Activated CD4-positive, alpha-beta T cell treated with anti-CD3 and anti-CD28 coated beads for 24 hours (primary cell): ENCODE measurements at regions not wholly inside any gene's neighbourhood (a gene's known extent, or its start where the extent isn't known, plus 50 kb on each side); places are given as distances from the start of the nearest gene placed in this dataset.
"Not testable (repeated sequence)": the region's sequence is repeated elsewhere in the genome, so short reads cannot be mapped to it uniquely, and the experiment has no call there.

ENCODE experiments used
- DNase-seq, 2 donors: peaks; one replicate each; pipeline ENCODE4 v3.0.0-alpha.2; 2020; ENCODE audit warnings: low read depth in 2 of 2

GRCh38 chr3:127520993-127521392 is 69.5 kb downstream of the TPRA1 start:
- no peak for DNase-seq

GRCh38 chr3:127518456-127519081 is 72.0 kb downstream of the TPRA1 start:
- DNase-seq = no peak

DNA sequence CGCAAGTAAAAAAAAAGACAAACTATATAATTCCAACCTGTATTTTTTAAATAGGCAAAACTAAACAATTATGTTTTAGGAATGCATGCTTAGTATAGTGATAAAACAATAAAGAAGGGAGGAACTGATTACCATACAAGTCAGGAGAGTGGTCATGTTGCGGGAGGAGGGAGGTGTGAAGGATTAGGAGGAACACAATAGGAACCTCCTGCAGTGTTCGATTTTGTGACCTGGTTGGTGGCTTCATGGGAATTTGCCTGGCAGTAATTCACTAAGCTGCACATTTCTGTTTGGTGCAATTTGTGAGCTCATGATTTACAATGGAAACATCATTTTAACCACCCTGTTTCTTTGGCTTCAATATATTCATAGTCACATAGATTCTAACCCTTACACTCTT is 78.3 kb downstream of the TPRA1 start:
- DNase-seq = no peak

GRCh38 chr3:127501177-127501576 is 89.4 kb downstream of the TPRA1 start:
- no peak for DNase-seq

GRCh38 chr3:127497676-127498075 is 92.9 kb downstream of the TPRA1 start:
- DNase-seq = no peak

- no peak for DNase-seq
Measured at GRCh38 chr3:127497166-127497565, 93.4 kb downstream of the TPRA1 start.

DNA sequence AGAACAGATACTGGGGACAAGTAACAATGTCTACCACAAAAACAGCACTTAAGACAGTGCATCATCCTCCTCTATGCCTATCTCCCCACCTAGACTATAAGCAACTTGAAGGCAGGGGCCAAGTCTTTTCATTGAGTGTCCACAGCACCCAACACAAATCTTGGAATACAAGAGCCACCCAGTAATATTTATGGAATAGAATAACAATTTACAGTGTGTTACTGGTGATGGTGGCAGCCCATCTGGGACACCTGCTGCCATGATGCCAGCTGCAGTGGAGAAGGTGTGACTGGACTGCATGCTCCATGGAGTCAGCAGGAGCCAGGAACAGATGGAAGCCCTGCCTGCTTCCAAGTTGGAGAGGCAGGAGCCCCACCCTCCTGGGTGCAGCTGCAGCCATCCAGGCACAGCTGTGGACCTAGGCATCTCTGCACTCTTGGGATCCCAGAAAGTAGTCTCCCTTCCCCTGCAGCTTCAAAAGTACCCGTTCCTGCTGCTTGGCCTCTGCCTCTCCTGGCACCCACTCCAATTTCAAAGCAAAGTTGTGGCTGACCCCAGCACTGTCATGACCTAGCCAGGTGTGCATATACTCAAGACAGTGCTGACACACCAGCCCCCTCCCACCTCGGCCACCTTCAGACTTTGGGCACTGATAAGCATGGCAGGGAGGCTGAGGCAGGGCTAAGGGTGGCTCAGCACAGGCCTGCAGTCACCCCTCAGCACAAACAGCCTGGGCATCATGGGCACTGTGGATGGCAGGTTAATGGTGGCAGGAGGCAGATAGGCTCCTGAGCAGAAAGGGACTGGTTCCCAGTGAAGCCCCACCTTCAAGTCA is 94.5 kb downstream of the TPRA1 start:
- DNase-seq = no peak

- no peak for DNase-seq
Measured at GRCh38 chr3:127493924-127494646, 96.4 kb downstream of the TPRA1 start.

DNA sequence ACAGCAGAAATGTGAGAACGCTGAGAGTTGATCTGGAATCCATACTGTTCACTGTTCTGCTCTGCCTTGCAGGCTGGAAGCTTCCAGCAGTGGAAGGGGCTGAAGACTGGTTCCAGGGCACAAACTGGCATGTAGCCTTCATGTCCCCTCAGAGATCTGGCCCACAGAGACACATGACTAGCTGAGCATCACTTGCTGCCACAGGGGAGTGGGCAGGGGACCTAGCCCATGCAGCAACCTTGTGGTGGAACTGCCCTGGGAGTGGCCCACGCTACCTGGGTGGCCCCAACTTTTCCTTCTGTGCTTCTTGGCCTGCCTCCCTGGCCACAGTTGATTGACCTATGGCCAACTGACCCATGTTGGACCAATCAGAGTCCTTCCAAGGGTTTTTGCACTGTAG is 98.1 kb downstream of the TPRA1 start:
- no peak for DNase-seq

DNA sequence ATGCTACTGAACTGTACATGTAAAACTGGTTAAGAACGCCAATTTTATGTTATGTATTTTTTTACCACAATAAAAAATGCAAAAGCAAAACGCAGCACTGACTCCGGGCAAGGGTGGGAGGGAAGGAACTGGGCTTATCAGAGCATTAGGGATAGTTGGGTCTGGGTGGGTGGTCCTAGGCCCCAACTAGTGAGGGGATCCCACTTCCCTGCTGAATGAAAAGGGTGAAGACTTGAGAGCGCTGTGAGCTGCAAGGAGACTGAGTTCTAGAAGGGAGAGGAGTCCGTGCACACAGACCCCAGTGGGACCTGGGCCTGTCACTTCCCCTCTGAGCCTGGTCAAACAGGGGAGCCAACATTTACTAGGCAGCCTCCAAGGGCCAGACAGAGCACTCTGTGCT is 98.6 kb downstream of the TPRA1 start:
- no peak for DNase-seq

DNA sequence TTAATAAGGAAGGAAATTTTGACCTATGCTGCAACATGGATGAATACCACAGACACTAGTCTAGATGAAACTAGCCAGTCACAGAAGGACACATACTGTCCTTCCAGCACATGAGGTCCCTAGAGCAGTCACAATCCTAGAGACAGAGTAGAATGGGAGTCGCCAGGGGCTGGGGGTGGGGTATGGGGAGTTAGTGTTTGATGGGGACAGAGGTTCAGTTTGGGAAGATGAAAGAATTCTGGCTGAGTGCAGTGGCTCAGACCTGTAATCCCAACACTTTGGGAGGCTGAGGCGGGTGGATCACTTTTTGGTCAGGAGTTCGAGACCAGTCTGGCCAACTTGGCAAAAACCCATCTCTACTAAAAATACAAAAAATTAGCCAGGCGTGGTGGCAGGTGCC is 99.2 kb downstream of the TPRA1 start:
- no peak for DNase-seq

DNA sequence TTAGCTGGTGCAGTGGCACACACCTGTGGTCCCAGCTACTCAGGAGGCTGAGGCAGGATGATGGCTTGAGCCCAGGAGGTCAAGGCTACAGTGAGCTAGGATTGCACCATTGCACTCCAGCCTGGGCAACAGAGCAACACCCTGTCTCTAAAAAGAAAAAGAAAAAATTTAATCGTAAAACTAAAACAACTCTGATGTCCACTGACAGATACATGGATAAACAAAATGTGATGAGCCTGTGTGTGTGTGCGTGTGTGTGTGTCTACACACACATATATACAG is 99.6 kb downstream of the TPRA1 start:
- not testable (repeated sequence) for DNase-seq

DNA sequence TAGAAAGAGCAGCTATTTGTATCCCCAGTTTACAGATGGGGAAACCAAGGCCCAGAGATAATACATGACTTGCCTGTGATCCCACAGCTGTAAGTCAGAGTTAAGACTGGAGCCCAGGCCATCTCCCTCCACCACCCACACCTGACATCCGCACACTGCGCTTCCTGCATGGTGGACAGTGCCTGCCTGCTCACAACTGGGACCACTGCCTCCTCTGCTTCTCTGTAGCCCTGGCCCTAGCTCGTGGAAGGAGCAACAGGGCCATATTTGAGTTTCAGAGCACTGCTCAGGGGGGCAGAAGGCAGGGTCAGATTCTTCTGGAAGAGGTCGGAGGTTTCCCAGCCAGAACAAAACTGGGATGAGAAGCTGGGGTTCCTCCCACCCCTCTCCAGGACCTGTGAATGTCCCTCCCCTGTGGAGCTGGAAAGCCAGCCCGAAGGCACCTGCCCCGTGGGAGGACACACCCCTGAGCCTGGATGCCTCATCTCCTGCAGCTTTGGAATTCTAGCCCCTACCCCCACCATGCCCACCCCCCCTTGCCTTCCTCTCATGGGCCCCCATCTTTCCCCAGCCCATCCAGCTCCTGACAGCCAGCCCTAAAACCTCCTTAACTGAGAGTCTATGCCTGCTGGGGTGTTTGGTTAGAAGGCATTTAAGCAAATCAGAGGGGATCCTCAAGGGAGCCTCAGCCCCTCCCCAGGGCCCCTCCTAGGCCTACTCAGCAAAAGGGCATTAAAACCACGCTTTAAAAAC is 100.1 kb downstream of the TPRA1 start:
- DNase-seq = no peak

GRCh38 chr3:127489357-127489756 is 101.2 kb downstream of the TPRA1 start:
- DNase-seq = no peak

DNA sequence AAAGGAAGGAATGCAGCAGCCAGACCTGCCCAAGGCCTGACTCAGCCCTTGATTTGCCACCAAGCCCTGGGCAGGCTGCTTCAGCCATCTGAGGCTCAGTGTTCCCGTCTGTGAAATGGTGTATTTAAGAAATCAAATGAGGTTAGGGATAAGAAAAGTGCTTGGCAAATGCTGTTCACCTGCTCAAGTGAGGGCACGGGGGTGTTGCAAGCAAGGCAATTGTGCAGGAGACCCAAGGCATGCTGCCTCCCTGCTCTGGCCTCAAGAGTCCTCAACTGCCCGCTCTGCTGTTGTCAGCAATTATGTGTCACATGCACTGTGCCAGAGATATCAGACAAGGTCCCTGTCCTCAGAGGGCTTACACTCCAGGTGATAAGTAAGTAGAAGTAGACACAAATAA is 101.8 kb downstream of the TPRA1 start:
- no peak for DNase-seq

DNA sequence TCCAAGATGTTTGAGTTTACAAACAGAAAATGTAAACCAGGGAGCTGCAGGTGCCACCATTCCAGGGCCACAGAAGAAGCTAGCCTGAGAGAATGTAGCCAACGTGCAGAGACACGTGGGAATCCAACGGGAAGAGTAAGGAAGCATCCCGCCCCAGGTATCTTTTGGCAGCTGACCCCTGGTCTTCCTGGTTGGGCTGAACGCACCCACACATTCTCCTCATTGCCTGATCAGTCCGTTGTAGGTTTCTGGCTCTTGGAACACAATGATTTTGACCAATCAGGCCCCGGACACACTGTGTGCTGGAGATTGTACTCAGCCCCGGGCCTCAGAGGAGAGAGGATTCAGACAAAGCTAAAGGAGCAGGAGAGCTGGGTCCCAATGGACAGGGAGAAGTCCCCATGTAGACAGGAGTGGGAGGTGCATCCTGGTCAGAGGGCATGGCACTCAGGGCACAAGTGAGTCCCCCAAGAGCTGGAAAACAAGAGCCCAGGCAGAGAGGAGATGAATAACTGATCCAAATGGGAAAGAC is 102.3 kb downstream of the TPRA1 start:
- DNase-seq = no peak

GRCh38 chr3:127487196-127487595 is 103.3 kb downstream of the TPRA1 start:
- DNase-seq = no peak

GRCh38 chr3:127486321-127486944 is 104.1 kb downstream of the TPRA1 start:
- DNase-seq = no peak

DNA sequence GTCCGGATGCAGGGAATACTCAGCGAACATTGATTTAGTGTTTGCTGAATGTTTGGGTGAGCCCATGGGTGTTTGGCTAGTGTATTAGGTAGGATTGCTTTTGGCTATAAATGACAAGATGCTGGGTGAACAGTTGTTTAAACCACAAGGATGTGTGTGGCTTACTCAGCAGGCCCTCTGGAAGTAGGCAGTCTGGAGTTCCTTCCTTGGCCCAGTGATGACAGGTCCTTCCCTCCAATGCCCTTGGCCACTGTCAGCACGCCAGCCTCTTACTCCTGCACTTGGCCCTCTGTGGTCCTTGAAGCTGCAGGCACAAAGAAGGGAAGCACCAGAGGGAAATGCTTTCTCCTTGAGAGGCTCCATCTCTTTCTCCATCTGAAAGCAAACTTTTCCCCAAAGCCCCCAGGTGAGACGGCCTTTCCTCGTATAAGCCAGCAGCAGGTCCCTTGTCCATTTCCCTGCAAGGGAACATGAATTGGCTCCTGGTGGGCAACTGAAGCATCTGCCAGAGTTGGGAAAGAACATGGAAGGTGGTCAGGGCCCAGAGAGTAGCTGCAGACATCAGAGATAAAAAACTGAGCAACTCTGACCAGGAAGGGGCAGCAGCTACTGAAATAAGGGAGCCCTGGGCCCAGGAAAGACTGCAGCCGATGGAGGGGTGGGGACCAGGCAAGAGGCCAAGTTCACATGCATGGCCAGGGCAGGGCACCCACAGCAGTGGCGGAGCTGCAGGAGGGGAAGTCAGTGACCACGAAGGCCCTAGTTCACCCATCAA is 105.0 kb downstream of the TPRA1 start:
- DNase-seq = no peak

DNA sequence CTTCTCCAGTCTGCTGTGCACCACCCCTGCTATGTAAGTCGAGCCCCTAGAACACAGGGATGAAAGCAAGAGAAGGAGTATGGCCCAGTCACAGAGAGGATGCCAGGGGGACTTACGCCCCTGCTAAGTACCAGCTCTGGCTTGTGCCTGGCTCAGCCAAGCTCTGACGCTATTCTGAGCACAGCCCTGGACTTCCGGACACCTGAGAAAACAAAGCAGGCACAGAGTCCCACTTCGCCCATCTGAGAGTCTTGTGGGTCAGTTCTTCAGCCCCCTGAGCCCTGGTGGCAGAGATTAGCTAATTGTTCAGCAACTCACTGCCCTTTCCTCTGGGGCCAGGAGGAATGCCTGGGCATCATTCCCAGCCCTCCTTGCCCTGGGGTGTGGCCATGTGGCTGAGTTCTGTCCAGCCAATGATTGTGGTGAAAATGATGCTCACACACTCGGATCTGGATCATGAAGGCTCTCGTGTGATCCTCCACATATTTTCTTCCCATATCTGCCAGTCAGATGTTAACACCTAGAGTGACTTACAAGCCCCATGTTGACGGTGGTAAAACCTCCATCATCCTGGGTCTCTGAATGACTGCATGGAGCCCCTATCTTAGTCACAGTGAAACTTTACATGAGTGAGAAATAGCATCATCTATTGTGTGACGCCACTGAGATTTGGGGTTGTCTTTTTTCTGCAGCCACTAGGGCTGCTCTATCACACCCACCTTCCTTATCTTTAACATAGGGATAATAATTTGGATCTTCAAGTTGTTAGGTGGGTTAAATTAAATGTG is 105.7 kb downstream of the TPRA1 start:
- no peak for DNase-seq
